HepG2 (cell line): ENCODE measurements at regions not wholly inside any gene's neighbourhood (a gene's known extent, or its start where the extent isn't known, plus 50 kb on each side); places are given as distances from the start of the nearest gene placed in this dataset.

Experiments used
- ATAC-seq: fragments of 200-7000 bp; cut with Tn5 transposase; 3 replicates; pipeline ENCODE4 v1.9.1; 2020; ENCODE audit warnings: mild to moderate bottlenecking, moderate library complexity
- BruUV-seq: library from RNA; stranded (reverse); fragments of 400-500 nt; replicated peaks from 2 replicates; lab custom pipeline; 2021; lab: Mats Ljungman, UMichigan
- CTCF ChIA-PET: fragments of 300-600 bp; formaldehyde crosslinking; extraction: SDS; loops from one replicate; lab custom pipeline; 2021; ENCODE audit warnings: low total read pairs, inconsistent platforms, low intra/inter-chr PET ratio; lab: Yijun Ruan, JAX
- POLR2A ChIA-PET: fragments of 350-600 bp; sonication (Branson Sonifier 250); formaldehyde crosslinking; loops from one replicate; lab custom pipeline; 2020; ENCODE audit warnings: antibody characterized with exemption, inconsistent platforms; lab: Yijun Ruan, JAX
- DNase-seq: peaks from one replicate; pipeline ENCODE4 v3.0.0-alpha.2; 2015; ENCODE audit warnings: low spot score
- FAIRE-seq: peaks from 3 replicates; lab custom pipeline; 2011; peaks lifted over from hg19 to GRCh38; lab: Jason Lieb, UNC
- H2AFZ ChIP-seq: one replicate; pipeline ENCODE4 v1.6.1; 2011; ENCODE audit warnings: low read length, inconsistent platforms
- H3K27ac ChIP-seq: fragments of 300-600 bp; 3 replicates; pipeline ENCODE4 v1.8.0; 2011; ENCODE audit warnings: mixed run types, mild to moderate bottlenecking, mixed read lengths, low read length, inconsistent platforms; ENCODE audit not compliant: insufficient read depth; ENCODE audit errors: extremely low read length
- H3K27me3 ChIP-seq, 2 experiments: fragments of 200-600 bp in 1 of 2; 2 replicates in 1 of 2; 3 replicates in 1 of 2; pipeline versions ENCODE4 v1.6.0 to v1.8.0; 2011; ENCODE audit warnings: low read length in 2 of 2, mild to moderate bottlenecking in 2 of 2, moderate library complexity in 2 of 2, inconsistent platforms in 1 of 2; ENCODE audit not compliant: insufficient read depth in 2 of 2, control insufficient read depth in 1 of 2
- H3K36me3 ChIP-seq, 2 experiments: fragments of 200-600 bp in 1 of 2; replicated peaks in 1 of 2; 2 replicates in 1 of 2; 3 replicates in 1 of 2; pipeline versions ENCODE4 v1.5.1 to v1.8.0; 2011; ENCODE audit warnings: low read length in 2 of 2, inconsistent platforms in 1 of 2; ENCODE audit not compliant: insufficient read depth in 2 of 2, control insufficient read depth in 1 of 2
- H3K4me1 ChIP-seq: 2 replicates; pipeline ENCODE4 v1.5.1; 2012; ENCODE audit warnings: low read length, inconsistent platforms; ENCODE audit not compliant: insufficient read depth
- H3K4me2 ChIP-seq: 2 replicates; pipeline ENCODE4 v1.6.0; 2011; ENCODE audit warnings: low read depth, low read length, inconsistent platforms
- H3K4me3 ChIP-seq, 3 experiments: fragments of 200-600 bp in 1 of 3; sonication (generic), shearing (Covaris generic) in 1 of 3; replicated peaks in 1 of 3; 2 replicates each; pipeline ENCODE4 v1.5.1; 2011 to 2016; ENCODE audit warnings: low read length in 3 of 3, inconsistent platforms in 2 of 3, low read depth in 2 of 3, mild to moderate bottlenecking in 2 of 3, control low read depth in 1 of 3, mixed read lengths in 1 of 3; ENCODE audit not compliant: insufficient read depth in 1 of 3
- H3K79me2 ChIP-seq: one replicate; pipeline ENCODE4 v1.6.1; 2011; ENCODE audit warnings: low read length, inconsistent platforms; ENCODE audit not compliant: insufficient read depth
- H3K9ac ChIP-seq: 2 replicates; pipeline ENCODE4 v1.6.0; 2011; ENCODE audit warnings: mild to moderate bottlenecking, low read depth, low read length, inconsistent platforms; ENCODE audit not compliant: insufficient read depth
- H3K9me3 ChIP-seq: 2 replicates; pipeline ENCODE4 v1.5.1; 2012; ENCODE audit warnings: mild to moderate bottlenecking, low read length
- H4K20me1 ChIP-seq: 2 replicates; pipeline ENCODE4 v1.6.0; 2011; ENCODE audit warnings: inconsistent platforms, mild to moderate bottlenecking, low read length, moderate library complexity; ENCODE audit not compliant: insufficient read depth
- CBX2 ChIP-seq, 2 experiments: fragments of 200-600 bp in 1 of 2; sonication (generic); formaldehyde crosslinking in 1 of 2; IDR thresholded peaks; 2 replicates each; pipeline versions ENCODE4 v1.7.0 to v1.8.1; 2018 to 2022; ENCODE audit warnings: low read depth in 2 of 2, low read length in 1 of 2, mild to moderate bottlenecking in 1 of 2, missing genetic modification reagents in 1 of 2
- PAWR ChIP-seq: sonication (generic); formaldehyde crosslinking; IDR thresholded peaks from 2 replicates; pipeline ENCODE4 v1.4.0; 2020; ENCODE audit warnings: missing genetic modification reagents, mild to moderate bottlenecking, borderline replicate concordance
- SATB2 ChIP-seq: sonication (generic); formaldehyde crosslinking; IDR thresholded peaks from 2 replicates; pipeline ENCODE4 v1.5.0; 2020; ENCODE audit warnings: missing genetic modification reagents
- ZC3H13 ChIP-seq: sonication (generic); formaldehyde crosslinking; IDR thresholded peaks from 2 replicates; pipeline ENCODE4 v1.8.1; 2023; ENCODE audit warnings: mild to moderate bottlenecking, missing genetic modification reagents, moderate library complexity
- WGBS: methylation state at CpG from one replicate; pipeline ENCODE4 v1.1.6; 2017; ENCODE audit warnings: low lambda C conversion rate; 5-methylcytosine and 5-hydroxymethylcytosine counted together
- in situ Hi-C: cut with HindIII; loops from 2 replicates; pipeline ENCODE4 v1.10.0; 2017; ENCODE audit warnings: low pct_unique_long_range_greater_than_20kb; ENCODE audit not compliant: extremely low pct_ligation_motif_present
- intact Hi-C: fragments of 100-400 bp; cut with micrococcal nuclease; formaldehyde crosslinking; loops from one replicate; pipeline ENCODE4 v1.10.0; 2022; ENCODE audit not compliant: unreplicated experiment

GRCh38 chr4:163806653-163807052, 312.2 kb downstream of the TMA16 start:
- intact Hi-C loops, result no loop called here
- no peak for DNase-seq
- in situ Hi-C loops, result no loop called here

GRCh38 chr4:163808011-163808410, 313.5 kb downstream of the TMA16 start:
- intact Hi-C loops, result no loop called here
- WGBS, result 3% methylated on average over 2 of the region's 2 CpGs
- H3K4me3 ChIP-seq, result no peak overlapping the region
- H3K9me3 ChIP-seq, result no peaks in the 10 kb centered on the region
- H3K4me1 ChIP-seq, result no peaks in the 10 kb centered on the region
- CTCF ChIA-PET, result no interaction called here
- TF ChIP-seq CBX2 (IDR thresholded peaks at IDR 0.05; ENCODE audit: low read depth, low read length) (no peak), CBX2 (CRISPR knock-in tag; IDR thresholded peaks at IDR 0.05; ENCODE audit: low read depth) (no peak), ZC3H13 (CRISPR knock-in tag) (no peak), SATB2 (no peak)
- TF ChIP-seq, all 625 proteins: peak for 0
- Histone ChIP-seq H3K9ac (no peak overlapping the region), H3K79me2 (no peaks in the 10 kb centered on the region), H3K4me2 (no peak overlapping the region), H3K27ac (no peak overlapping the region), H3K36me3 (no peaks in the 10 kb centered on the region), H3K27me3 (no peaks in the 10 kb centered on the region), H4K20me1 (no peaks in the 10 kb centered on the region), H2AFZ (no peak overlapping the region)
- ATAC-seq (no peak), FAIRE-seq (no peak), DNase-seq (no peak)
- POLR2A ChIA-PET, result no interaction called here
- BruUV-seq, result no TSS peak
- in situ Hi-C loops, result no loop called here

More at GRCh38 chr4:163806653-163807052, 312.2 kb downstream of the TMA16 start:
- Histone ChIP-seq H4K20me1 (no peaks in the 10 kb centered on the region), H3K79me2 (no peaks in the 10 kb centered on the region), H3K9ac (no peak overlapping the region), H3K27ac (no peak overlapping the region), H3K9me3 (no peaks in the 10 kb centered on the region), H3K4me2 (no peak overlapping the region), H3K36me3 (no peaks in the 10 kb centered on the region), H3K27me3 (no peaks in the 10 kb centered on the region), H3K4me1 (no peaks in the 10 kb centered on the region), H3K4me3 (no peak overlapping the region), H2AFZ (no peak overlapping the region)
- FAIRE-seq (no peak), ATAC-seq (no peak)
- CTCF ChIA-PET, result no interaction called here
- no TSS peak for BruUV-seq
- POLR2A ChIA-PET, result no interaction called here
- 5% methylated on average over 2 of the region's 2 CpGs for WGBS
- no peak for TF ChIP-seq PAWR
